PC-9 (cell line): ENCODE measurements at regions not wholly inside any gene's neighbourhood (a gene's known extent, or its start where the extent isn't known, plus 50 kb on each side); places are given as distances from the start of the nearest gene placed in this dataset.

Source experiments
- BruUV-seq: library from RNA; stranded (reverse); fragments of 400-500 nt; replicated peaks from 2 replicates; lab custom pipeline; 2021; lab: Mats Ljungman, UMichigan
- CTCF ChIA-PET: fragments of 300-600 bp; sonication (Branson Sonifier 250); formaldehyde crosslinking; loops from one replicate; lab custom pipeline; 2022; ENCODE audit warnings: antibody characterized with exemption; lab: Charles Lee
- POLR2A ChIA-PET: fragments of 300-600 bp; sonication (Branson Sonifier 250); formaldehyde crosslinking; loops from one replicate; lab custom pipeline; 2022; ENCODE audit warnings: antibody characterized with exemption; ENCODE audit not compliant: unreplicated experiment; lab: Charles Lee
- DNase-seq, 2 experiments: peaks; one replicate each; pipeline versions ENCODE4 v3.0.0 to v3.0.0-alpha.2; 2015 to 2022; ENCODE audit warnings: mixed read lengths in 1 of 2
- H2AFZ ChIP-seq: fragments of 200-600 bp; sonication (generic); 2 replicates; pipeline ENCODE4 v1.8.1; 2017; ENCODE audit warnings: antibody characterized with exemption
- H3F3A ChIP-seq: fragments of 200-600 bp; sonication (generic); 2 replicates; pipeline ENCODE4 v1.8.1; 2017; ENCODE audit warnings: antibody characterized with exemption, mild to moderate bottlenecking, low read depth; ENCODE audit not compliant: insufficient read depth
- H3K27ac ChIP-seq: fragments of 200-600 bp; sonication (generic); 2 replicates; pipeline ENCODE4 v1.6.1; 2016; ENCODE audit warnings: mixed run types
- H3K27me3 ChIP-seq: fragments of 200-600 bp; sonication (generic); 2 replicates; pipeline ENCODE4 v1.6.1; 2016; ENCODE audit warnings: low read depth, mixed run types; ENCODE audit not compliant: insufficient read depth
- H3K36me3 ChIP-seq: fragments of 200-600 bp; sonication (generic); 2 replicates; pipeline ENCODE4 v1.6.1; 2016; ENCODE audit warnings: low read depth, mixed run types
- H3K4me1 ChIP-seq: fragments of 200-600 bp; sonication (generic); replicated peaks from 2 replicates; pipeline ENCODE4 v1.6.1; 2016; ENCODE audit warnings: mixed run types; ENCODE audit not compliant: insufficient read depth
- H3K4me2 ChIP-seq: fragments of 200-600 bp; sonication (generic); 2 replicates; pipeline ENCODE4 v1.6.1; 2017; ENCODE audit warnings: mixed run types
- H3K4me3 ChIP-seq: fragments of 200-600 bp; sonication (generic); 2 replicates; pipeline ENCODE4 v1.6.1; 2016; ENCODE audit warnings: mixed run types
- H3K79me2 ChIP-seq: fragments of 200-600 bp; sonication (generic); 2 replicates; pipeline ENCODE4 v1.6.1; 2017; ENCODE audit warnings: low read depth, mixed run types
- H3K9me2 ChIP-seq: fragments of 200-600 bp; sonication (generic); 2 replicates; pipeline ENCODE4 v1.8.1; 2017; ENCODE audit warnings: mild to moderate bottlenecking; ENCODE audit not compliant: insufficient read depth
- H3K9me3 ChIP-seq: fragments of 200-600 bp; sonication (generic); 2 replicates; pipeline ENCODE4 v1.8.1; 2016; ENCODE audit warnings: low read depth; ENCODE audit not compliant: insufficient read depth
- H4K20me1 ChIP-seq: fragments of 200-600 bp; sonication (generic); 2 replicates; pipeline ENCODE4 v1.8.1; 2017; ENCODE audit not compliant: insufficient read depth
- EZH2 ChIP-seq: fragments of 200-600 bp; sonication (generic); IDR thresholded peaks from 2 replicates; pipeline ENCODE4 v1.8.0; 2017; ENCODE audit warnings: antibody characterized with exemption, low read depth
- intact Hi-C: fragments of 100-400 bp; cut with micrococcal nuclease; formaldehyde crosslinking; loops from one replicate; pipeline ENCODE4 v1.10.0; 2022; ENCODE audit not compliant: unreplicated experiment
- TF ChIP-seq, protein P1 (sequence below): fragments of 200-600 bp; sonication (generic); conservative IDR thresholded peaks from 2 replicates; pipeline ENCODE4 v1.6.1; 2017; ENCODE audit warnings: mixed run types, antibody characterized with exemption, mild to moderate bottlenecking, moderate library complexity

DNA sequence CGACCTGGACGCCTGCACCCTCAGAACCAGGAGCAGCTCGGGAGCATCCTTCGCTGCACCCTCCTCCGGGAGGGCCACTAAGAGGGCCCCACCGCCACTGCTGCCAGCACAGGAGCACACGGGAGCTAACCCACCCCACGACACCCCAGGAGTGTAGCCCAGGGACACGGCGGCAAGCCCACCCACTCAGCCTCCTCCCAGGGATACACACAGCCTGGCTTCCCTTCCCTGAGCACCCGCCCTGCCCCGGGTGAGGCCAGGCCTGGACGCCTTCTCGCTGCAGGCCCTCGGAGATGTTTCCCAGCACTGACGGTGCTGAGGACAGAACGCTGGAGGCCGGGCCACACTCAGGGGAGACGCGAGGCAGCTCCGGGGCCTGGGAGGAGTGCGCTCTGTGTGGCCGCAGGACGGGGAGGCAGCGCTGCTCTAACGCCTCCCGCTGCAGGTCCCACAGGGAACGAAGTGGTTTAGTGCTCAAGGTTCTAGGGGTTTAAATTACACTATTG is 190.4 kb downstream of the BRD1 start:
- Histone ChIP-seq H3K9me3 (no peaks in the 10 kb centered on the region), H3K79me2 (no peaks in the 10 kb centered on the region), H4K20me1 (peaks cover 41% of the 10 kb centered on the region), H3K4me2 (no peak overlapping the region), H3K36me3 (no peaks in the 10 kb centered on the region), H3K27me3 (peaks cover 95% of the 10 kb centered on the region), H3K4me3 (no peak overlapping the region), H2AFZ (no peak overlapping the region), H3K4me1 (no peaks in the 10 kb centered on the region), H3F3A (no peaks in the 10 kb centered on the region), H3K9me2 (no peaks in the 10 kb centered on the region), H3K27ac (no peak overlapping the region)
- CTCF ChIA-PET: no interaction called here
- intact Hi-C loops: no loop called here
- POLR2A ChIA-PET: no interaction called here
- TF ChIP-seq, protein P1, sequence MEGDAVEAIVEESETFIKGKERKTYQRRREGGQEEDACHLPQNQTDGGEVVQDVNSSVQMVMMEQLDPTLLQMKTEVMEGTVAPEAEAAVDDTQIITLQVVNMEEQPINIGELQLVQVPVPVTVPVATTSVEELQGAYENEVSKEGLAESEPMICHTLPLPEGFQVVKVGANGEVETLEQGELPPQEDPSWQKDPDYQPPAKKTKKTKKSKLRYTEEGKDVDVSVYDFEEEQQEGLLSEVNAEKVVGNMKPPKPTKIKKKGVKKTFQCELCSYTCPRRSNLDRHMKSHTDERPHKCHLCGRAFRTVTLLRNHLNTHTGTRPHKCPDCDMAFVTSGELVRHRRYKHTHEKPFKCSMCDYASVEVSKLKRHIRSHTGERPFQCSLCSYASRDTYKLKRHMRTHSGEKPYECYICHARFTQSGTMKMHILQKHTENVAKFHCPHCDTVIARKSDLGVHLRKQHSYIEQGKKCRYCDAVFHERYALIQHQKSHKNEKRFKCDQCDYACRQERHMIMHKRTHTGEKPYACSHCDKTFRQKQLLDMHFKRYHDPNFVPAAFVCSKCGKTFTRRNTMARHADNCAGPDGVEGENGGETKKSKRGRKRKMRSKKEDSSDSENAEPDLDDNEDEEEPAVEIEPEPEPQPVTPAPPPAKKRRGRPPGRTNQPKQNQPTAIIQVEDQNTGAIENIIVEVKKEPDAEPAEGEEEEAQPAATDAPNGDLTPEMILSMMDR: no peak
- no peak for TF ChIP-seq EZH2
- no TSS peak for BruUV-seq
- no peak for DNase-seq

DNA sequence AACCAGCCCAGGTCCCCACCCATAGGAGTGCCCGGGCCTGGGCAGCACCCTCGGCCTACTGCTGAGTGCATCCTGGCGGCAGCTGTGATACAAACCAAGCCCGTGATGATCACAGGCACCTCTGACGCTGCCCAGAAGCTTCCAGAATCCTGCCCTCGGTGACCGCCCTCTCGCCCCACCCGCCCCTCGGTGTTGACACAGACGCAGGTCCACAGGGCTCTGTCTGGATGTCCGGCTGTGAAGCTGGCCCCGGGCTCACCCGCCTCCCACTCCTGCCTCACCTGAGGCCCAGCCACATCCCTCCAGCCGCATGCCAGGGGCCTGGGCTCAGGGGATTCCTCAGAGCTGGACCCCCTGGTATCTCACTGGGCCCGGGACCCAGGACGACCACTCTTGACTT is 191.0 kb downstream of the BRD1 start:
- CTCF ChIA-PET: no interaction called here
- no peaks in the 10 kb centered on the region for H3K36me3 ChIP-seq
- H2AFZ ChIP-seq: no peak overlapping the region
- no peaks in the 10 kb centered on the region for H3F3A ChIP-seq
- no peak overlapping the region for H3K4me2 ChIP-seq
- H3K4me3 ChIP-seq: no peak overlapping the region
- no peaks in the 10 kb centered on the region for H3K9me2 ChIP-seq
- H3K4me1 ChIP-seq: no peaks in the 10 kb centered on the region
- BruUV-seq: no TSS peak
- no peak overlapping the region for H3K27ac ChIP-seq
- H3K79me2 ChIP-seq: no peaks in the 10 kb centered on the region
- H3K9me3 ChIP-seq: no peaks in the 10 kb centered on the region
- DNase-seq: no peak
- H4K20me1 ChIP-seq: peaks cover 35% of the 10 kb centered on the region
- TF ChIP-seq EZH2: no peak
- TF ChIP-seq, protein P1: no peak
- intact Hi-C loops: no loop called here
- peaks cover 93% of the 10 kb centered on the region for H3K27me3 ChIP-seq
- POLR2A ChIA-PET: no interaction called here

DNA sequence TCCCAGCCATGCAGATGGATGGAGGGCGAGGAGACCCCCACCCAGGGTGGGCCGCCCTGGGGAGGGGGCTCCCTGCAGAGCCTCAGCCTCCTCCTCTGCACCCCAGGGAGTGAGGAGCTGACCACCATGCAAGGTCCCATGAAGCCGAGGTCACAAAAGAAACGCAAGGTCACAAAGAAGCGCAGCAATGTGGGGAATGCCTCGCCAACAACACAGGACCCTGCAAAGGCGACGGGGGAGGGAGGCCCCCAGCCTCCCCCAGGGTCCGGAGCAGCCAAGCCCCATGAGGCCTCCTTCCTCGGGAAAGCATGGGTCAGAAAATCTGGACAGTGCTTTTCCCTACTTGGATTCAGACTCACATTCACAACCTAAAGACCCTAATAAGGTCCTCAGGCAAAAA is 191.5 kb downstream of the BRD1 start:
- BruUV-seq: no TSS peak
- POLR2A ChIA-PET: no interaction called here
- no peak for DNase-seq
- no peak overlapping the region for H3K27ac ChIP-seq
- no peak overlapping the region for H3K4me3 ChIP-seq
- peaks cover 90% of the 10 kb centered on the region for H3K27me3 ChIP-seq
- no peaks in the 10 kb centered on the region for H3F3A ChIP-seq
- H3K36me3 ChIP-seq: no peaks in the 10 kb centered on the region
- TF ChIP-seq EZH2: no peak
- TF ChIP-seq, protein P1: no peak
- H3K79me2 ChIP-seq: no peaks in the 10 kb centered on the region
- CTCF ChIA-PET: no interaction called here
- H3K4me1 ChIP-seq: no peaks in the 10 kb centered on the region
- no peaks in the 10 kb centered on the region for H3K9me2 ChIP-seq
- intact Hi-C loops: no loop called here
- no peaks in the 10 kb centered on the region for H3K9me3 ChIP-seq
- H4K20me1 ChIP-seq: peaks cover 32% of the 10 kb centered on the region
- no peak overlapping the region for H2AFZ ChIP-seq
- H3K4me2 ChIP-seq: no peak overlapping the region
